ENCODE measurements at regions not wholly inside any gene's neighbourhood (a gene's known extent, or its start where the extent isn't known, plus 50 kb on each side); places are given as distances from the start of the nearest gene placed in this dataset.

DNA sequence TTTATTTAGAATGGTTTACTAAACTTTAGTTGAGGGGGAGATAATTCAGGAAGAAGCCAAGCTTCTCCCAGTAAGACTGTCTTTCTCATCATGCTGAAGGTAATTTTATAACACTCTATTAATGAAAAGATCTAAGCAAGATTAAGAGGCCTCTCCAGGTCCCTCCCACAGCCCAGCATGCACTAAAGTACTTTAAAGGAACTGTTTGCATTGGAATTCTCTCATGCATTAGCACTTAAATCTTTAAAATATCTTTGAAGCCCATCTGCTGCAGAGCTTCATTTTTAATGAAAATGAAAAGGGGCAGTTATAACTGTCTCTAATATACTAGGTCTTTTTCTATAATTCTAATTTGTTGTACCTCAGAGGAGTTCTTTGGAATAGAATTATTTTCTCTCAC, 1379.1 kb upstream of the ADGRL4 start:
- TF ChIP-seq POLR2A (IDR thresholded peaks at IDR 0.05) (no peak), POLR2AphosphoS5 (IDR thresholded peaks at IDR 0.05) (no peak), CTCF (IDR thresholded peaks at IDR 0.05) (no peak)
- H3K27ac ChIP-seq: no peak overlapping the region
- no peak overlapping the region for H3K4me3 ChIP-seq
- no peak for DNase-seq (ENCODE audit: low spot score in 2 of 2)
- H3K36me3 ChIP-seq: no peaks in the 10 kb centered on the region
- H3K27me3 ChIP-seq: no peaks in the 10 kb centered on the region
- intact Hi-C loops (cut with DNase I; ENCODE audit: low total_unique reads): no loop called here
- no peaks in the 10 kb centered on the region for H3K4me1 ChIP-seq
- H3K9me3 ChIP-seq: peaks cover 0 to 7% of the 10 kb centered on the region in 2 donors

DNA sequence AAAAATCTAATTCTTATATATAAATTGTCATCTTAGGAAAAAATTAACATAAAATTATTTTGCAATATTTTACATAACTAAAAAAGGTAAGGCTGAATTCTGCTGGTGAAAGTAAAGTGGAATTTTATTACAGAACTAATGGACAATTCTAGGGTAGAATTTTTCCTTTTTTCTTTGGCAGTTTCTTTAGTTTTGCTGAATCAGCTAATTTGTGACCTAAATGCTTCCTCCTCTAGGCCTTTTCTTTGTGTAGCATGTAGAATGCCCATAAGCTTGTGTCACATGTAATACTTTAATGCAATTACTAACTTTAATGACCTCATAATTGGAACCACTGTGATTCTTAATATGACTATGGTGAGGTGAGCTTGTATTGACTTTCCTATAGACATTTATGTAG, 1378.4 kb upstream of the ADGRL4 start:
- no peak overlapping the region for H3K4me3 ChIP-seq
- intact Hi-C loops (cut with DNase I; ENCODE audit: low total_unique reads): no loop called here
- H3K27me3 ChIP-seq: no peaks in the 10 kb centered on the region
- H3K27ac ChIP-seq: no peak overlapping the region
- TF ChIP-seq POLR2AphosphoS5 (IDR thresholded peaks at IDR 0.05) (no peak), CTCF (IDR thresholded peaks at IDR 0.05) (no peak), POLR2A (IDR thresholded peaks at IDR 0.05) (no peak)
- no peaks in the 10 kb centered on the region for H3K36me3 ChIP-seq
- H3K9me3 ChIP-seq: peaks cover 0 to 7% of the 10 kb centered on the region in 2 donors
- no peak for DNase-seq (ENCODE audit: low spot score in 2 of 2)
- no peaks in the 10 kb centered on the region for H3K4me1 ChIP-seq

DNA sequence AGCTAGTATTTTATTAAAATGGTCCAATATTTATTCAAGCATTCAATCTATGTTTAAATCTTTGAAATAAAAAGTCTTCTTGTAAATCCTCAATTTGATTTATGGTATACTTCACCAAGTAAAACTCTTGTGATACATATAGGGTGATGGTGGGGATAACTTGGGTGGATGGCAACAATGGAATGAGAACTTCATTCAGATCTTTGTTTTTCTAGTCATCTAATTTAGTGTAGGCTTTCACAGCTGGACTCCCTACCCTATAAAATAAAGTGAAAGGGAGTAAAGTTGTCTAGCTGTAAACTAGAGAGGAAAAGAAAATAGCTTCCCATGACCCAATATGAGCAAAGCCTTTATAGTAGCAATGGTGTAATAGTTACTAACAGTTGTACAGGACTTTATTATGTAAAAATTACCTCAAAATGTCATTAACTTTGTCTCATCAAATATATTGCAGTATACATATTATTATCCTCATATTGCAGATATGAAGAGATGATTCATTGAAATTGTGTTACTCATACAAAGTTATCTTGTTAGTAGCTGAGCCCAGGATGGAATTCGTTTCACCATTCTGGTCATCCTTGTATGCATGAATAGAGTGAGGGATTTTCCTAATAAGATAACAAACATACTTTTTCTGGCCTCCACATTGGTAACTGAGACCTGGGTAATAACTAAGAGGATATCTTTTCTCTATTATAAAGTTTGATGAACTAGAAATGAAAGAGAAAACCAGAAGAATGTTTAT, 1377.7 kb upstream of the ADGRL4 start:
- intact Hi-C loops (cut with DNase I; ENCODE audit: low total_unique reads): no loop called here
- Histone ChIP-seq H3K27me3 (no peaks in the 10 kb centered on the region), H3K27ac (no peak overlapping the region), H3K36me3 (no peaks in the 10 kb centered on the region), H3K4me1 (no peaks in the 10 kb centered on the region), H3K9me3 (peaks cover 0 to 2% of the 10 kb centered on the region in 2 donors), H3K4me3 (no peak overlapping the region)
- DNase-seq (ENCODE audit: low spot score in 2 of 2): no peak
- TF ChIP-seq CTCF (IDR thresholded peaks at IDR 0.05): no peak
- no peak for TF ChIP-seq POLR2AphosphoS5 (IDR thresholded peaks at IDR 0.05)
- no peak for TF ChIP-seq POLR2A (IDR thresholded peaks at IDR 0.05)

DNA sequence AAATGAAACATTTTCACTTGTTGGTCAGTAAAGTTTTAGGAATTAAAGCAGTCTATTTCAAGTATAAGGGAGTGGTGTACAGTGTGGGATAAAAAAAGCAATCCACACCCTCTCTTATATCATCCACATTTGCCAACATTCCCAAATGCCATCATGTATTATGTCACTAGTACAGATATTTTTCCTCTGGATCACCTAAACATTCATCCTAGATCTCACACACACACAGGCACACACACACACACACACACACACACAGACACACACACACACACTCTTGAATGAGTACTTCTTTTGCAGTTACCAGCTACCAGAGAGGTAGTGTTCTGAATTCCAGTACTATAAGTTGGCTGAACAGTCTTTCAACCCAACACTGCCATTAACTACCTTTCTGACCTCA, 1369.1 kb upstream of the ADGRL4 start:
- Histone ChIP-seq H3K4me3 (no peak overlapping the region), H3K27me3 (no peaks in the 10 kb centered on the region), H3K9me3 (no peaks in the 10 kb centered on the region), H3K27ac (no peak overlapping the region), H3K36me3 (no peaks in the 10 kb centered on the region), H3K4me1 (no peaks in the 10 kb centered on the region)
- no peak for DNase-seq (ENCODE audit: low spot score in 2 of 2)
- TF ChIP-seq POLR2AphosphoS5 (IDR thresholded peaks at IDR 0.05): no peak
- TF ChIP-seq POLR2A (IDR thresholded peaks at IDR 0.05): no peak
- TF ChIP-seq CTCF (IDR thresholded peaks at IDR 0.05): no peak
- intact Hi-C loops (cut with DNase I; ENCODE audit: low total_unique reads): no loop called here

- no peak overlapping the region for H3K27ac ChIP-seq
- H3K27me3 ChIP-seq: no peaks in the 10 kb centered on the region
- DNase-seq (ENCODE audit: low spot score in 2 of 2): no peak
- no peaks in the 10 kb centered on the region for H3K4me1 ChIP-seq
- TF ChIP-seq POLR2AphosphoS5 (IDR thresholded peaks at IDR 0.05) (no peak), CTCF (IDR thresholded peaks at IDR 0.05) (no peak), POLR2A (IDR thresholded peaks at IDR 0.05) (no peak)
- intact Hi-C loops (cut with DNase I; ENCODE audit: low total_unique reads): no loop called here
- H3K4me3 ChIP-seq: no peak overlapping the region
- H3K9me3 ChIP-seq: no peaks in the 10 kb centered on the region
- H3K36me3 ChIP-seq: no peaks in the 10 kb centered on the region
Observed at GRCh38 chr1:80375109-80375508, 1368.6 kb upstream of the ADGRL4 start.

Measured in breast epithelium (tissue), 4 donors.